ENCODE measurements at regions not wholly inside any gene's neighbourhood (a gene's known extent, or its start where the extent isn't known, plus 50 kb on each side); places are given as distances from the start of the nearest gene placed in this dataset.
"Not testable (repeated sequence)": the region's sequence is repeated elsewhere in the genome, so short reads cannot be mapped to it uniquely, and the experiment has no call there.

DNA sequence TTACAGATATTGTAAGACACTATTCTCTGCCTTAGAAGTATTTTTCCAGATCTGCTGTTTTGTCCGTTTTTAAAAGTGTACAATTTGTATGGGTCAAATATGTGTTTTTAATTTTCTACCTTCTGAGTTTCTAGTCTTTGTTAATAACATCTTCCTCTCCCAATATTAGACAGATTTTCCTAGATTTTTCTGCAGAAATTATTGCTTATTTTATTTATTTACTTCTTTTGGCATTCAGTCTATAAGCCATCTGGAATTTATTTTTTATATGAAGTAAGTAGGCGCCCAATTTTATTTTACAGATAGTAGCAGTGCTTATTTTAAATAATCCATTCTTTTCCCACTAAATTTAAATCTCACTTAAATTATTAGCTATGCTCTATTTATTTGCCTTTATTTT, 103.1 kb upstream of the PLEKHG1 start:
- DNase-seq: no peak

DNA sequence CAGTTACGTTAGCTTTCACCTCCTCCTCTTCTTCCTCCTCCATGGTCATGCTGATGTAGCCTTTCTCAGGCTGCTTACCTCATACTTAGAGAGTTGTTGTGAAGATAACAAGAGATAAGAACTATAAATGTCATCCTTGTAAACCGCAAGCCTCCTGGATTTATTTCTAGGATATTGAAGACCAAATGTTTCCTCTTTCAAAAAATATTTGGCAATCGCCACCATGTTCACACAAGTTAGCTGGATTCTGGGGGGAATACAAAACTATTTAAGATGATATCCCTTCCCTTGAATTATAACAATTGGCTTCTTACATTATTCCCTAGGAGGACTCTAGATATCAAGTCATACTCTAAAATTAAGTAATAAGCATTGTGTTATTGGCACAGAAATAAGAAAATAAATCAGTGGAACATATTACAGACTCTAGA, 99.8 kb upstream of the PLEKHG1 start:
- DNase-seq: no peak

DNA sequence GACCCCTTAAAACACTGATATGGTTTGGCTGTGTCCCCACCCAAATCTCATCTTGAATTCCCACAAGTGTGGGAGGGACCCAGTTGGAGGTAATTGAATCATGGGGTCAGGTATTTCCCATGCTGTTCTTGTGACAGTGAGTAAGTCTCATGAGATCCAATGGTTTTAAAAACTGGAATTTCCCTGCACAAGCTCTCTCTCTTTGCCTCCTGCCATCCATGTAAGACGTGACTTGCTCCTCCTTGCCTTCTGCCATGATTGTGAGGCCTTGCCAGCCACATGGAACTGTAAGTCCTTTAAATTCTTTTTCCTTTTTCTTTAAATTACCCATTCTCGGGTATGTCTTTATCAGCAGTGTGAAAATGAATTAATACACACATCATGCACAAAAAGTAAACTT, 99.1 kb upstream of the PLEKHG1 start:
- not testable (repeated sequence) for DNase-seq

DNA sequence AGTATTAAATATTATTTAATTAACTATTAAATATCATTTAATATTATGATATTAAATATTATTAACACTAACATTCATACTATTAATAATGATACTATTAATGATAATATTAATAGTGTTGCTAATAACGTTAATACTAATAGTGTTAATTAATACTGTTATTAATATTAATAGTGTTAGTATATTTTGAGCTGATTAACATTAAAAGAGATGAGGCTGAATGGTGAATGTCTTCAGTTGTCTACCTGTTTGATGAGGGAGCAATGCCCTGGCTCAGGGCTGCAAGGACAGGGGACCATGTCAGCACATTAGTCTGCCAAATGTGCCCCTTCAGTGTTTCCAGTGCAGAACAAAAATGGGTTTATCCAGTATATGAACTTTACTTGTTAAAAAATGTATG, 96.6 kb upstream of the PLEKHG1 start:
- DNase-seq: no peak

DNA sequence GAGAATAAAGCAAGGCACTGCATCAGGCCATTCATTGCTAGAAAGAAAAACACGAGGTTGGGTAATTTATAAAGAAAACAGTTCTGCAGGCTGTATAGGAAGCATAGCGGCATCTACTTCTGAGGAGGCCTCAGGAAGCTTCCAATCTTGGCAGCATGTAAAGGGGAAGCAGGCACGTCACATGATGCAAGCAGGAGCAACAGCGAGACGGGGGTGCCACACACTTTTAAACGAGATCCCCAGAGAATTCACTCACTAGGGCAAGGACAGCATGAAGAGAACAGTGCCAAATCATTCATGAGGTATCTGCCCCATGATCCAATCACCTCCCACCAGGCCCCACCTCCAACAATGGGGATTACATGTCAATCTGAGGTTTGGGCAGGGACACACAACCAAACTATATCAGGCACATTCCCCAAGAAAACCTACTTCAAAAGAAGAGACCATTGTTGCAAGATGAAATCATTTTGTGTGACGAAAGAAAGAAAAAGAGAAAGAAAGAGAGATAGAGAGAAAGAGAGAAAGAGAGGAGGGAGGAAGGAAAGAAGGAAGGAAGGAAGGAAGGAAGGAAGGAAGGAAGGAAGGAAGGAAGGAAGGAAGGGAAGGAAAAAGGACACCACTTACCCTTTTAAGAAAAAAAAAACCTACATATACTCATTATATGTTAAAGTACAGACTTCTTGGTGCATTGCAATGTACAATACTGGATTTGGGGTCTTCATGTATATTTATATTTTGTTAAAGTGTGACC, 95.9 kb upstream of the PLEKHG1 start:
- no peak for DNase-seq

DNA sequence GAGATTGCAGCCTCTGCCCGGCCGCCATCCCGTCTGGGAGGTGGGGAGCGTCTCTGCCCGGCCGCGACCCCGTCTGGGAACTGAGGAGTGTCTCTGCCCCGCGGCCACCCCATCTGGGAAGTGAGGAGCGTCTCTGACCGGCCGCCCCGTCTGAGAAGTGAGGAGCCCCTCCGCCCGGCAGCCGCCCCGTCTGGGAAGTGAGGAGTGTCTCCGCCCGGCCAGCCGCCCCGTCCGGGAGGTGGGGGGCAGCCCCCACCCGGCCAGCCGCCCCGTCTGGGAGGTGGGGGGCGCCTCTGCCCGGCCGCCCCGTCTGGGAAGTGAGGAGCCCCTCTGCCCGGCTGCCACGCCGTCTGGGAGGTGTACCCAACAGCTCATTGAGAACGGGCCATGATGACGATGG, 92.3 kb upstream of the PLEKHG1 start:
- DNase-seq: not testable (repeated sequence)

DNA sequence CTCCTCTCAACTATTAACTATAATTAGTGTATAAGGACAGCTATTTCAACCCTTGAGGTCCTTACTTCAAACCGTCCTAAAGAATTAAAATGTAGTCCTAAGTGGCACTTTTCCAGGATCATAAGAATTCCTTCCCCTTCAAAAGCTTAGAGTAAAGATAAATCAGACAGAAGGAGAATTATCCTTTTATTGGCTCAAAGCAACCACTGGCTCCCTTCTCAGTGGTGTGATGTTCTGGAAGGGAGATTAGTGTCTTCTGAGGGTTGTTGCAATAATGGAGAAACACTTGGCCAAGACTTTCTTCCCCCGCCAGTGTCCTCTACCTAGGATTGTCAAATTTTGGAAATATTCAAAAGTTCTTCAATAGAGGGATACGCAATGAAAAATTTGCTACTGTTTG, 89.1 kb upstream of the PLEKHG1 start:
- no peak for DNase-seq

DNA sequence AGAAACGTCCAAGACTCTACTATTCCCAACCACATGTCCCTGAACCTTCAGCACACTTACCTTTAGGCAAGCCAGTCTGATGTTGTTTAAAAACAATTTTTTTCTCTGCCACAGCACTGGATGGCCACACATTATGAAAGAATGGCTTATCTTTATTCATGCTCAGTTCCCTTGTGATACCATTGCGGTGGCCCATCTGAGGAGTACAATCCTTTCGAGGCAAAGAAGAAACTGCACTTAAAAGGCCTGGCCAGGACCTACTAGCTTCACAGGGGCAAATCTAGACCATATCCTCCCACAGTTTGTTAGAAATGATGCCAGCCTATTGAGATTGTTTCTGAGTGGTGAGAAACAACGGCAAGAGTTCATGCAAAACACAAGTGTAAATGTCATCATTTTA, 88.4 kb upstream of the PLEKHG1 start:
- no peak for DNase-seq

DNA sequence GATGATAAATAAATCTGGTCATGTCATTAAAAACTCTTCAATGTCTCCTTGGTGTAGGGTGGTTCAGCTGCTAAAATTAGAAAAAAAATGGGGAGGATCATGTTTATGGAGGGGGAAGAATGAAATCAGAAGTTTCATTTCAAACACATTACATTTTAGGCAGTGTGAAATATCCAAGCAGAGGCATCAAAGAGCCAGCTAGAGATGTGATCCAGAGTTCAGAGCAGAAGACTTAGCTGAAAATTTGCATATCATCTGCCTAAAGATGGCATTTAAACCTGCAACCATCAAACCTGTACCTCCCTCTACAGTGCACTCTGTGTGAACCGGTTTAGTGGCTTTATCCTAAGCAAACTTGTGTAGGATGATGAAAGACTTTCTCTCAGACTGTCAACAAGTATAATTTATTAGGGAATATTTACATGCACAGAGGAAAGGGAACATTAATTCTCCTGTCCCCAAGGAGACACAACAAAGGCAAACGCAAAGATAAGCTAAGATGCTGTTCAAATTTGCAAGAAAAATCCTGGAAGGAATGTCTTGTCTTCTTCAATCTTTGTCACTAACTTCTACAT, 84.8 kb upstream of the PLEKHG1 start:
- no peak for DNase-seq

DNA sequence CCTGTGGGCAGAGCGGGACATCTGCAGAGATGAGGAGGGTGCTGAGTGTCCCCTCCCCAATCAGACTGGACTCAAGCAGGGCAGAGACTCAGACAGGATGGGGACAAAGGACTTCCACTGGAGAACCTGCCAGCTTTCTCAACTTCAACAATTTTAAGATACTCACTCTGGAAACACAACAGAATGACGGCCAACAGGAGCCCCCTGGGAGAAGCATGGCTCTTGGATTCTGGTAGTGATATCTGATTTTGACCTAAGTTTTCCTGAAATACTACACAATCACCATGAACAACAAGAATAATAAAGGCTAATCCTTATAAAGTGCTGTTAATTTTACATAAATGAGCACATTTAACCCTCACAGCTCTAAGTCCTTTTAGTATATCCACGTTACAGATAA, 83.5 kb upstream of the PLEKHG1 start:
- no peak for DNase-seq

DNA sequence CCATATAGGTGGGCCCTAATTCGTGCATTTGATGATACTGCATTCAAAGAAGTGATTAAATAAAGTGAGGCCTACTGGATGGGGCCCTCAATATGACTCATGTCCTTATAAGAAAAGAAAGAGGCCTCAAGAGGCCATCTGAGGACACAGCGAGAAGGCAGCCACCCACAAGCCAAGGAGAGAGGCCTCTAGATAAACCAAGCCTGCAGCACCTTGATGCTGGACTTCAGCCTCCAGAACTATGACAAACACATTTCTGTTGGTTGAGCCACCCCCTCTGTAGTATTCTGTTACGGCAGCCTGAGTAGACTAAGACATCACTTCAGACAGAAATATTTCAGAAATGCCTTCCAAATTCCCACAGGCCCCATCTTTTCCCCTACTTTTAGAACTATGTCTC, 82.5 kb upstream of the PLEKHG1 start:
- DNase-seq: no peak

DNA sequence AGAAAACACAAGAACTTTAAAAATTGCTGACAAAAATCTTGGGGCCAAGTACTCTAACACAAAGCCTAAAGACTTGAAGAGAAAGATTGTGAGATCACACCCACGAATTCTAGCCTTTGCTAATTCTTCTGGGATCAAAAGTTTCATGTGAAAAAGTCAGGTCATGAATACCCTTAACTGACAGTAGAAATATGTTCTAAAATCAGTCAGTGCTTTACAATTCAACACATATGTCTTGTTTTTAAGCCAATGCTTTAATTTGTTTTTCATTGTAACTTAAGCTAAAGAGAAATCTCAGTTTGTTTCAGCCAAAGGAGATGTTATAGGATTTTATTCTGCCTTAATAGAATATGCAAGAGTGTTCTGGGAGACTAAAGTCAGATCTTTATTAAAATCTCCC, 78.2 kb upstream of the PLEKHG1 start:
- DNase-seq: no peak

DNA sequence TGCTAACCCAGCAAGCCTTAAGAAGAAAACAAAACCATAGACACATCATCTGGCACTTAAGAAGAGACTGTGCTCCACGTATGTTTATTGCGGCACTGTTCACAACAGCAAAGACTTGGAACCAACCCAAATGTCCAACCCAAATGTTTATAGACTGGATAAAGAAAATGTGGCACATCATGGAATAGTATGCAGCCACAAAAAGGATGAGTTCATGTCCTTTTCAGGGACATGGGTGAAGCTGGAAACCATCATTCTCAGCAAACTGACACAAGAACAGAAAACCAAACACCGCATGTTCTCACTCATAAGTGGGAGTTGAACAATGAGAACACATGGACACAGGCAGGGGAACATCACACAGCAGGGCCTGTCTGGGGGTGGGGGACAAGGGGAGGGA, 76.5 kb upstream of the PLEKHG1 start:
- DNase-seq: not testable (repeated sequence)

DNA sequence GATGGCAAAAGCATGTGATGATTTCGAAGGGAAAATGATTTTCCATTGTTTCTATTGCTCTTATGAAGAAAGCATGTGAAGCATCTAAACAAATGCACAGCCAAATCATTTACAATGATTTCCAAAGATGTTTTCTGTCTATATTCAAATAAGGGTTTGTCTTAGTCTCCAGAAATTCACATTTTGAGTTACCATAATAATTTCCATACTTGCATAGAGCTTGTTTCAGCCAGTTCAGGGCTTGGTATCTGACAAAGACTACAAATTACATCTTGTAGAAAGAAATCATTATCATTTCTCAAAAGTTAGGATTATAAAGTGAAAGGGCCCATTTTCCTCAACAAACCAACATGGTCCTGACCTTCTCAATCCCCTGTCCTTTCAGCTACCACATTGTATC, 74.4 kb upstream of the PLEKHG1 start:
- DNase-seq: no peak

DNA sequence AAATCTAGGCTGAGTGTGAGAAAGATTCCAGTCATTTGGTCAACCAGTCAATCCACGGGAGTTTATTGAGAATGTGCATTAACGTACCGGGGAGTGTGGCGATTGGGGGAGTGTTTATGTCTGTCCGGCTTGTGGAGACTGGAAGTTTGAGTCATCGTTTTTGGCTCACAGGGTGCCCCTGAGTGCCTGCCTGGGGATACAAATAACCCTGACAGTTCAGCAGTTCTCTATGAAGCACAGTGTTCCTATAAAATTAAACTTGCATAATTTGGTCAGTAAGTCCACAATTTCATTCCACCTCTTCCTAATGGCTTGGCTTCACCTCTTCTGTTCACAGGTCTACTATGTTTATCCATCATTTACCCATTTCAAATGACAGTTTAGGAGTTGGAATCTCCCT, 72.6 kb upstream of the PLEKHG1 start:
- DNase-seq: no peak

DNA sequence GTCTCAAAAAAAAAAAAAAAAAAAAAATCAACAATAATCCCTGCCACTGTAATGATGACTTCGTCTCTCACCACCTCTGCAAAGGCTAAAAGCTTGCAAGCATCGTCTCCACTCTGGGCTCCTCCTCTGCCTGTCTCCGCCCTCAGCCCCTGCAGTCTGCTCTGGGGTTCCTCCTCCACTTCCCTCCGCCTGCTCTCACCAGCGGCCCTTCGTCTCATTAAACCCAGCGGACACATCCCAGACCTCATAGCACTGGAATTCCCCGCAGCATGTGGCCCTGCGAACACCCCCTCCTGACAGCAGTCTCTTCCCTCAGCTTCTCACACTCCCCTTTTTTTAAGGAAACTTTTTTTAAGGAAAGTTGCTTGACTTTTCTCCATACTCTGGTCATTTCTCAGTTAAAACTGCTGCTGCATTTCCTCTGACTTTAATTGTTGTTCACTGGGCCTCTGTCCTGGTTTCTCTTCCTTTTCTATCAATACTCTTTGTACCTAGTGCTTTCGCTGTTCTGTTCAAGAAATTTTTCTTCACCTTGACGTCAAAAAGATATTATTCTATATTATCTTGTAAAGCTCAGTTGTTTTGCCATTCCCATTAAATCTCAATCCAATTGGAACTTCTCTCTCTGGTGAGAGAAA, 70.9 kb upstream of the PLEKHG1 start:
- DNase-seq: no peak

DNA sequence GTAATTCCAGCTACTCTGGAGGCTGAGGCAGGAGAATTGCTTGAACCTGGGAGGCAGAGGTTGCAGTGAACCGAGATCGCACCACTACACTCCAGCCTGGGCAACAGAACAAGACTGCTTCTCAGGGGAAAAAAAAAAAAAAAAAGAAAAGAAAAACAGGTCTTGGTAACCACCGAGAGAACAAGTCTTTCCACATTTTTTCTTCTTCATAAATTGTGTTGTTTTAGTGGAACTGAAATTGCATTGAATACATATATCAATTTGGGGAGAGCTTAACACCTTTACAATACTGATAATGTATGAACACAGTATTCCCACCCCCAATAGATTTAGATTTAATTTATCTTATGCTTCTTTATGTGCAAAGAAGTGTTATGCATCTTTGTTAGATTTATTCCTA, 70.0 kb upstream of the PLEKHG1 start:
- DNase-seq: no peak

DNA sequence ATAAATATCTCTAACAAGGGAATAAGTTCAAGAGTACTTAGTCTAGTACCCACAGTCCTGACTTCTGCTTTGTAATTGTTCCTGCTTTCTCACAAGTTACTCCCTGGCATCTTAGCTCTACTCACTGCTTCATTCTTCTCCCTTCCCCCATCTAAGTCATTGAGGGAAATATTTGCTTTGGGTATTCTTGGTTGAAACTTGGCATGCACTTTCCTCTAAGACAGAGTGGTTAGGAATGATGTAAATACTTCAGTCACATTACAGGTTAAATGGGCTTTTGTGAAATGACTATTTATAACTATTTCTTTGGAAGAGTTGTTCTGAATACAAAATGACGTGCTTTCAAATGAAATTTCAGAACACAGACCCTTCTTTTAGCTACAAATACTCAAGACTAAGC, 67.7 kb upstream of the PLEKHG1 start:
- DNase-seq: no peak

DNA sequence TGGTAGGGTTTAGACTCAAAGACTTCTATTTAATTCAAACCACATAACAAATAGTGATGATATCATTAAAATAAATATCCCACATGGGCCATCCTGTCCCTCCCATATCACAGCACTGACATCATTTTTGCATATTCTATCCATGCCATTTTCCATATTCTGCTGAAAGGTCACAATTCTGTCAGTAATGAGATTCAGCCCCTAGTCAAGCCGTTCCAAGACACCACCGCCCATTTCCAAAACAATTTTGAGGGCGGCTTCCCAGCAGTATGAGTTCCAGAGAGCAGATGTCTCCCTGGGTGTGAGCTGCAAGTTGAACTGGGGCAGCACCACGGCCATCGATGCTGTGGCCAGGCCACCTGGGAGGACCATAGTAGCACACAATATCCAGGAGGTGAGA, 65.1 kb upstream of the PLEKHG1 start:
- DNase-seq: no peak

DNA sequence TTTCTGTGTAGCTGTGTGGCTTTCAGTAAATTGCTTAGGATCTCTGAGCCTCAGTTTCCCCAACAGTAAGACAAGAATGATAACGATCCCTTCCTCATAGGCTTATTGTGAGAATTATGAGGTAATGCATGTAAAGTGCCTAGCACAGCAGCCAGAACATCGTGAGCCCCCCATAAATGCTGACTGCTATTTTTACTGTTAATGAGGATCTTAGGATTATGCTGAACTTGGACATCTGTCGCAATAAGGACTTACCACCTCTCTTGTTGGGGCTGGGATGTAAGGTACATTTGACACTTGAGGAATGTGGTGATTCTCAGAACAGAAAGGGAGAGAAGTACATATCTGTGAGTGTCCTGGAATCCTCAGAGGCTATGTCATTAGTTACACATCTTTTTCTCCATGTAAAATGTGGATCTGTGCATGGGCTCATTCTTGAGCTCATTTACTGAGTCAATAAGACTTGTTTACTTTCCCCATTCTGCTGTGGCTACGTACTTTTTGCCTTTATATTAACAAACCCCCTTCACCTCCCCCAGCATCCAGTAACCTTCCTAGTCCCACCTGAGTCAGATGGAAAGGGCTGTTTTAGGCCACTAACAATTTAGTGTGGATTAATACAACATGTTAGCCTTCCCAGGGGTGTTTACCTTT, 64.4 kb upstream of the PLEKHG1 start:
- DNase-seq: no peak

DNA sequence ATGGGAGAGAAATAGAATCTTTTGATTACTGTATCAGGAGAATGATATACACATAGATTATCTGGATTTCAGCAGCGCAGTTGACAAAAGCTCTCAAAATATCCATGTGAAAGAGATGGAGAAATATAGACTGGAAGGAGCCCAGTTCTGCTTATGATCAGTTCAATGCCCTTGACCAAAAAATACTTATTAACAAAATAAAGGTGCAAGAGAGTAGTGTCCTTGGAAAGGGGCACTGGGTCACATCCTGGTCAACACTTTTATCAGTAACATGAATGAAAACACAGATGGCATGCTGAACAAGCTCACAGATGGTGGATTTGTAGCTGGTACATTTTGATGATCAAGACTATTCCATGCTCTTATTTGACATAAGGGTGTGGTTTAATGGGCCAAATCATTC, 63.9 kb upstream of the PLEKHG1 start:
- no peak for DNase-seq

DNA sequence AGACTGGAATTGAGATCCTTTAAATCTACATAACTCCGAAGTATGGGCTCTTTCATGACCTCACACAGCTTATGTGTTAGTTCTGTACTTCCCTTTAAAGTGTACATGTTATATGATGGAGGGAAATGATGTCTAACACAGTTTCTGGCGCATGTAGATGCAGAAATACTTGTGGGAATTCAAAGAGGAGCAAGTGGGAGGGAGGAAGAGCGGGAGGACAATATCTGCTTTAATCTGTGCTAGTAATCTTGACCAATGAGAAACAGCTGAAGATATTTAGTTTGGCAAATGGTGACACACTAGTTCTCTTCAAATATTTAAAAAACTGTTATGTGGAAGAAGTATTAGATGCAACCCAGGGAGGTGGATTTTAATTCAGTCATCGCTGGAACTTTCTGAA, 62.9 kb upstream of the PLEKHG1 start:
- no peak for DNase-seq

DNA sequence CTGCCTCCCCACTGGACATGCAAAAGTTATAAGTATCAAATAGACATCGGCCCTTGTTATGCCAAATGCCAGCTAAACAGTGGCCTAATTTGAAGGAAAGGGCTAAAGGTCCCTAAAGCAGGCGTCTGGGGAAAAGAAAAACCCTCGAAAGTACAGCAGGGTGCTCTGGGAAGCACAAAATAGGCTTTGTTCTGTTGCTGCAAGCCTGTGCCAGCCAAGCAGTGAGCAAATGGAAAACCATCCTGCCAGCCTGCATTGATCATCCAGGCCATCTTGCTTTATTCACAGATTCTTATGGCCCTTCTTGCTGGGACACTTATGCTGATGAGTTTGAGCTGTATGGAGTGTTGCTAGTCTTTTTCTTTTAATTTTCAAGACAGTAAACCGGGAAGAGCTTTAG, 62.2 kb upstream of the PLEKHG1 start:
- peak in 10 of 14 donors; percentile 6 to 68 (median 39) for DNase-seq

DNA sequence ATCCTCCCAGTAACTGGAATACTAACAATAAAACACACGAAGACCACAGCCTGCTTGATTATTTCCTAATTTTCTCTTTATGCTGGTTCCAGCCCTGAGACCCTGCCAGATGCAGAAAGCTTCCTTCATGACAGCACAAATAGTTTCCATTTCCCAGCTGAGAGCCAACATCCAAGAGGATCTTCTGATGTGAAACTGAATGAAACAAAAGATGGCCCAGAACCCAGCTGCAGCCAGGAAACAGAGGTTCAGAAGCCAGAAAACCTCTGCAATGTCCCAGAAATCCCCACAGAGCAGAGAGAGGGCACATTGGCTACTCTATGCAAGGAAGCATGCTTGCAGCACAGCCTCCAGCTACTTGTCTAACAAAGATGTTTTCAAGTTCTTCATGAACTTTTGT, 61.8 kb upstream of the PLEKHG1 start:
- DNase-seq: peak in 9 of 14 donors; percentile 16 to 68 (median 40)
